22Rv1 (cell line): ENCODE measurements at regions not wholly inside any gene's neighbourhood (a gene's known extent, or its start where the extent isn't known, plus 50 kb on each side); places are given as distances from the start of the nearest gene placed in this dataset.

Experiments used
- H3K27ac ChIP-seq: fragments of 450-650 bp; 2 replicates; pipeline ENCODE4 v1.5.1; 2017
- CTCF ChIP-seq: fragments of 450-650 bp; IDR thresholded peaks from 2 replicates; pipeline ENCODE4 v1.5.1; 2017; ENCODE audit warnings: mild to moderate bottlenecking
- ZFX ChIP-seq: fragments of 450-650 bp; IDR thresholded peaks from 2 replicates; pipeline ENCODE4 v1.6.1; 2017; ENCODE audit warnings: antibody characterized with exemption, borderline replicate concordance

- TF ChIP-seq CTCF, result no peak
- TF ChIP-seq ZFX, result no peak
- no peak overlapping the region for H3K27ac ChIP-seq
Observed at GRCh38 chr13:79829880-79830279, 348.9 kb downstream of the NDFIP2 start.

DNA sequence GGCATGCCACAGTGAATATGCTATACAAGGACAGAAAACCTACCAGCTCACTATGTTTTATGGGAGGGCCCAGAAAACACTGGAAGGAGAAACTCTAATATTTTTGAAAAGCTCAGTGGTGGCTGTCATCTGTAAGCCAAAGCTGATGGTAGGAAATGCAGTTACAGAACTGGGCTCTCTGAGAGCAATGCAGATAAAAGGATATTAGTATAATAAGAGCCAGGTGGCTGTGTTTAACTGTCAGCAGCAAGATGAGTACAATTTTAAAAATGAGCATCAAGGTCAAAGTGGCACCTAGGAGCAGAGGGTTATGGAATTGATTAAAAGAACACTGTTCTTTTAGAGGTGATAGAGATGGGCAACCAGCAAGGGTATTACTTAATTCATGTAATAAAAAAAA lies 345.0 kb downstream of the NDFIP2 start:
- no peak overlapping the region for H3K27ac ChIP-seq
- TF ChIP-seq CTCF, result no peak
- no peak for TF ChIP-seq ZFX

- no peak overlapping the region for H3K27ac ChIP-seq
- TF ChIP-seq CTCF (no peak), ZFX (no peak)
Observed at GRCh38 chr13:79815041-79815440, 334.1 kb downstream of the NDFIP2 start.

- no peak for TF ChIP-seq ZFX
- no peak for TF ChIP-seq CTCF
- no peak overlapping the region for H3K27ac ChIP-seq
Observed at GRCh38 chr13:79812070-79812850, 331.3 kb downstream of the NDFIP2 start.

GRCh38 chr13:79811170-79811569 lies 330.2 kb downstream of the NDFIP2 start:
- no peak overlapping the region for H3K27ac ChIP-seq
- TF ChIP-seq ZFX (no peak), CTCF (no peak)

- no peak overlapping the region for H3K27ac ChIP-seq
- TF ChIP-seq CTCF (no peak), ZFX (no peak)
Observed at GRCh38 chr13:79810669-79811068, 329.7 kb downstream of the NDFIP2 start.

DNA sequence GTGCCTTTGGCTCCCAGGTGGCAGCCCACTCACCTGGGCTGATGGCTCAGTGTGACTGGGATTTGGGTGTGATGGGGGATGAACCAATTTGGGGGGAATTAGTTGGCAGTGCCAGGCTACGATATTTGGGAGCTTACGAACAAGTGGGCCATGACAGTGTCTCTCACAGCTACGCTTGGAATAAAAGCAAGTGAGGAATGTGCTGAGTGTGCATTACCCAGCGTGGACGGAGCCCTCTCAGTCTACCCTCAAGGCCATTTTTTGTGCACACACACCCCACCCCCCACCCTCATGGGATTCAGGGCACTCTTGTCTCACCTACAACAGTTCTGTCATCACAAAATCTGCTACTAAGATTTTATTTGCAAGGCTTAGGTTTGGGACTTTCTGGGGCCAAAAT lies 329.1 kb downstream of the NDFIP2 start:
- no peak overlapping the region for H3K27ac ChIP-seq
- no peak for TF ChIP-seq CTCF
